GM18907 (cell line): ENCODE measurements at regions not wholly inside any gene's neighbourhood (a gene's known extent, or its start where the extent isn't known, plus 50 kb on each side); places are given as distances from the start of the nearest gene placed in this dataset.

ENCODE experiments used
- ATAC-seq: cut with Tn5 transposase; IDR thresholded peaks from one replicate; pipeline ENCODE4 v1.9.1; 2021; ENCODE audit warnings: mild to moderate bottlenecking, moderate library complexity; ENCODE audit not compliant: unreplicated experiment

GRCh38 chr2:122883849-122884248 is 1128.4 kb downstream of the TSN start:
- no peak for ATAC-seq

- no peak for ATAC-seq
Observed at GRCh38 chr2:122884889-122885288, 1129.4 kb downstream of the TSN start.

GRCh38 chr2:122885436-122885835 is 1130.0 kb downstream of the TSN start:
- ATAC-seq: no peak

- no peak for ATAC-seq
Observed at GRCh38 chr2:122886479-122887145, 1131.2 kb downstream of the TSN start.

GRCh38 chr2:122899614-122900013 is 1125.5 kb upstream of the CNTNAP5 start:
- ATAC-seq: no peak

- ATAC-seq: no peak
Observed at GRCh38 chr2:122905431-122905830, 1119.7 kb upstream of the CNTNAP5 start.

- ATAC-seq: no peak
Observed at GRCh38 chr2:122908159-122908558, 1116.9 kb upstream of the CNTNAP5 start.

GRCh38 chr2:122927197-122927596 is 1097.9 kb upstream of the CNTNAP5 start:
- no peak for ATAC-seq

- ATAC-seq: no peak
Observed at GRCh38 chr2:122927710-122928557, 1097.2 kb upstream of the CNTNAP5 start.

GRCh38 chr2:122929347-122929746 is 1095.7 kb upstream of the CNTNAP5 start:
- no peak for ATAC-seq

- ATAC-seq: no peak
Observed at GRCh38 chr2:122935506-122935905, 1089.6 kb upstream of the CNTNAP5 start.

GRCh38 chr2:122939796-122940195 is 1085.3 kb upstream of the CNTNAP5 start:
- no peak for ATAC-seq

- no peak for ATAC-seq
Observed at GRCh38 chr2:122949523-122949922, 1075.6 kb upstream of the CNTNAP5 start.

- no peak for ATAC-seq
Observed at GRCh38 chr2:122955776-122956175, 1069.3 kb upstream of the CNTNAP5 start.

GRCh38 chr2:122960759-122961641 is 1064.1 kb upstream of the CNTNAP5 start:
- no peak for ATAC-seq

- no peak for ATAC-seq
Observed at GRCh38 chr2:122966461-122966860, 1058.6 kb upstream of the CNTNAP5 start.

- no peak for ATAC-seq
Observed at GRCh38 chr2:122977580-122977979, 1047.5 kb upstream of the CNTNAP5 start.

GRCh38 chr2:122980671-122981070 is 1044.4 kb upstream of the CNTNAP5 start:
- no peak for ATAC-seq

- no peak for ATAC-seq
Observed at GRCh38 chr2:122982936-122983335, 1042.2 kb upstream of the CNTNAP5 start.

GRCh38 chr2:122988395-122989221 is 1036.5 kb upstream of the CNTNAP5 start:
- no peak for ATAC-seq
